T-helper 2 cell (primary cell): ENCODE measurements at regions not wholly inside any gene's neighbourhood (a gene's known extent, or its start where the extent isn't known, plus 50 kb on each side); places are given as distances from the start of the nearest gene placed in this dataset.
"Not testable (repeated sequence)": the region's sequence is repeated elsewhere in the genome, so short reads cannot be mapped to it uniquely, and the experiment has no call there.

Experiments
- DNase-seq, 5 experiments: peaks; one replicate each; pipeline versions ENCODE4 v3.0.0 to v3.0.0-alpha.2; 2012 to 2022

GRCh38 chr5:91315701-91316100 is 67.4 kb downstream of the ARRDC3 start:
- DNase-seq: no peak

- DNase-seq: peak; percentile 15 to 99 (median 67)
Measured at GRCh38 chr5:91313757-91314673, 69.1 kb downstream of the ARRDC3 start.

GRCh38 chr5:91312698-91313097 is 70.4 kb downstream of the ARRDC3 start:
- no peak for DNase-seq

- DNase-seq: peak in 4 of 5 experiments; percentile 33 to 97 (median 56)
Measured at GRCh38 chr5:91311697-91312501, 71.2 kb downstream of the ARRDC3 start.

DNA sequence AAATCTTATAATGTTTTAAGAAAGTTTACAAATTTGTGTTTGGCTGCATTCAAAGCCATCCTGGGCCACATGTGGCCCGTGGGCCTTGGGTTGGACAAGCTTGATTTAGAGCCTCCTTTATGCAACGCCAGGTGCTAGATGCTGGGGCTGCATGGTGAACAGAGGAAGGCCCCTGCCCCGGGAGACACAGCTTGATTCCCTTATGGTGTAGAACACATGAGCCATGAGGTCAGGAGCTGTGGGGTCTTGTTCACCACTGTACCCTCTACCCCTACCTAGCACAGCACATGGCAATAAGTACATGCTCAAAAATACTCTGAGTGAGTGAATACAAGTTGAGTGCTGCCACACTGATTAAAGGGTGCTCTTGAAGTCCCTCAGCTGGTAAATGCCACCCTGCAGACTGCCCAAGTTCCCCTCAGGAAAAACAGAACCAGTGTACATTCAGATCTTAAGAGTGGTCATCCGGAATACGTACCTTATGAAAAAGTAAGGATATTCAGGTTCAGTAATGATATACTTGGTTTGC is 71.9 kb downstream of the ARRDC3 start:
- no peak for DNase-seq

DNA sequence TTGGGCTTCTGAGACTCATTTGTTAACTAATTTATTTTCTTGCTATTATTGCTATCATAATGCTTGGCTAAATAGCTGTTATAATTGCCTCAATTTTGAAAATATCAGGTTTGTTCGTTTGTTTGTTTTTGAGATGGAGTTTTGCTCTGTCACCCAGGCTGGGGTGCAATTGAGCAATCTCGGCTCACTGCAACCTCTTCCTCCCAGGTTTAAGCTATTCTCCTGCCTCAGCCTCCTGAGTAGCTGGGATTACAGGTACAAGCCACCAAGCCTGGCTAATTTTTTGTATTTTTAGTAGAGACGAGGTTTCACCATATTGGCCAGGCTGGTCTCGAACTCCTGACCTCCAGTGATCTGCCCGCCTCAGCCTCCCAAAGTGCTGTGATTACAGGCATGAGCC is 75.0 kb downstream of the ARRDC3 start:
- not testable (repeated sequence) for DNase-seq

DNA sequence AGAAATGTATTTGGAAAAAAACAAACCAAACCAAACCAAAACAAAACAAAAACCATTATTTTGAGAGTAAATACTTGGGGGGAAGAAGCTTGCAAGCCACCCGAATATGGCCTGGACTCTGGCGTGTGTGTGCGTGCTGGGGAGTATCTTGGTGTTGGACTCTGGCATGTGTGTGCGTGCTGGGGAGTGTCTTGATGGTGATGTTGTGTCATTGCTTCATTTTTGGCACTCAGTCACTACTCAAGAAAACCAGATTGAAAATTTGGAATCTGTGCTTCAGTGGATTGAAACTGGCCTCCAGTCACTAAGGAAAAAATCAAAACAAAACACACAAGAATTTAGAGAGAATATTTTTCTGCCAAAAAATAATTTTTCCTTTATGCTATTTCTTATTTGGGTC is 76.1 kb downstream of the ARRDC3 start:
- DNase-seq: no peak

DNA sequence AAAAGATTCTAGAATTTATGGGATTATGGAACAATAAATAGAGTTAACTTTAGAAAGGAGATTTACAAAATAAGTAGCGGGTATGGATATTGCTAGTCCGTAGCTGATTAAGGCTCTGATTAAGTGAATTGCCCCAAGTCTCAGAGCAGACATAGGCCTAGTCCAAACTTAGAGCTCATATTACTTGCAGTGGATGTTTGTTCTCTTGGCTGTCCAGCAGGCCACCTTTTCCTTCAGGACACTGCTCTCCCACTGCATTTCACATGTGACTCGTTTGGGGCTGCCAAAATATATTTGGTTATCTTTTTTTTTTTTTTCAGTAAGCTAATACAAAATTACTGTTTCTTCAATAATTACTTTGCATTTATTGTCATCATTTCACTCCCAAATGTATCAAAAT is 76.6 kb downstream of the ARRDC3 start:
- no peak for DNase-seq

- no peak for DNase-seq
Measured at GRCh38 chr5:91305640-91306039, 77.5 kb downstream of the ARRDC3 start.

- DNase-seq: not testable (repeated sequence)
Measured at GRCh38 chr5:91304015-91304414, 79.1 kb downstream of the ARRDC3 start.

DNA sequence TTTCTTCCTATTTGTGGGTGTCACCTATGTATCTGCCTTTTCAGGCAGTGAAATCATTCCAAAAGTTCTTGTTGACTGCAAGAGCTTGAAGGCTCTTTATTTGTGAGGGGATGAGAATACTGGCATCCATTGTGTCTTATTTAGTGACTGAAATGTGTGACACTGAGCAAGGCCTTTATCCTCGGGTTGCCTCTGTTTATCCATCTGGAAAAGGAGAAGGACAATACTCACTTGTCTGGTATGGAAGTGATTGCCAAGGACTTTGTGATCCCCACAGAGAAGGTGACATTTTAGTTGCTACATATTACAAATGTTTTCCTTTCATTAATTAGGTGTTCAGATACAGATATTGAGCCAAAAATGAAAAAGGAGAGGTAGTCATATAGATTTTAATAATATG is 80.2 kb downstream of the ARRDC3 start:
- DNase-seq: no peak

- no peak for DNase-seq
Measured at GRCh38 chr5:91302305-91302704, 80.8 kb downstream of the ARRDC3 start.

DNA sequence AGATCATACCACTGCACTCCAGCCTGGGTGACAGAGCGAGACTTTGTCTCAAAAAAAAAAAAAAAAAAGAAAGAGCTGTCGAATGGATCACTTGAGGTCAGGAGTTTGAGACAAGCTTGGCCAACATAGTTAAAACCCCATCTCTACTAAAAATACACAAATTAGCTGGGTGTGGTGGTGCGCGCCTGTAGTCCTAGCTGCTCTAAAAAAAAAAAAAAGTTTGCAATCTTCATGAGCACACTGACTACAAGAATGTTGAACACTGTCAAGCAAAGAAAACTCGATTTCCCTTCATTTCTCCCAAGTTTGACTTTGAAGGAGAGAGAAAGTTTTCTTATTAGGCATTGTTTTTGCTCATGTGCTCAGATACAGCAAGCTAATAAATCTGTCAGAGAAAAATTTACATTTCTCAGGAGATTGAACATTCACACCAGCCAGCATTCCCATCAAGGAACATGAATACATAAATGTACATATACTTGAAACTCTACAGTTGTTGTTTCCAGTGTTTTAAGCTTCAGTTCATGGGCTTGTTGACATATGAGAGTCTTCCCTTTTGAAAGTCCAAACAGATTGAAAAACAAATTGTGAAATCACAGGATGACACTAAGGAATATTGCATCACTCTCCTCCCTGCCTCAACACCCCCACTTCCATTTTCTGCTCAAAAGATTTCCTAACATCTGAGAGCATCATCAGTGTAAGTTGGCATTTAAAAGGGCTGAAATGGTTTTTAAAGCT is 81.8 kb downstream of the ARRDC3 start:
- DNase-seq: no peak

GRCh38 chr5:91297994-91298393 is 85.1 kb downstream of the ARRDC3 start:
- no peak for DNase-seq

- no peak for DNase-seq
Measured at GRCh38 chr5:91296674-91297143, 86.4 kb downstream of the ARRDC3 start.

GRCh38 chr5:91296102-91296501 is 87.0 kb downstream of the ARRDC3 start:
- not testable (repeated sequence) for DNase-seq

- peak in 1 of 5 experiments; percentile 84 for DNase-seq
Measured at GRCh38 chr5:91293131-91293530, 90.0 kb downstream of the ARRDC3 start.

DNA sequence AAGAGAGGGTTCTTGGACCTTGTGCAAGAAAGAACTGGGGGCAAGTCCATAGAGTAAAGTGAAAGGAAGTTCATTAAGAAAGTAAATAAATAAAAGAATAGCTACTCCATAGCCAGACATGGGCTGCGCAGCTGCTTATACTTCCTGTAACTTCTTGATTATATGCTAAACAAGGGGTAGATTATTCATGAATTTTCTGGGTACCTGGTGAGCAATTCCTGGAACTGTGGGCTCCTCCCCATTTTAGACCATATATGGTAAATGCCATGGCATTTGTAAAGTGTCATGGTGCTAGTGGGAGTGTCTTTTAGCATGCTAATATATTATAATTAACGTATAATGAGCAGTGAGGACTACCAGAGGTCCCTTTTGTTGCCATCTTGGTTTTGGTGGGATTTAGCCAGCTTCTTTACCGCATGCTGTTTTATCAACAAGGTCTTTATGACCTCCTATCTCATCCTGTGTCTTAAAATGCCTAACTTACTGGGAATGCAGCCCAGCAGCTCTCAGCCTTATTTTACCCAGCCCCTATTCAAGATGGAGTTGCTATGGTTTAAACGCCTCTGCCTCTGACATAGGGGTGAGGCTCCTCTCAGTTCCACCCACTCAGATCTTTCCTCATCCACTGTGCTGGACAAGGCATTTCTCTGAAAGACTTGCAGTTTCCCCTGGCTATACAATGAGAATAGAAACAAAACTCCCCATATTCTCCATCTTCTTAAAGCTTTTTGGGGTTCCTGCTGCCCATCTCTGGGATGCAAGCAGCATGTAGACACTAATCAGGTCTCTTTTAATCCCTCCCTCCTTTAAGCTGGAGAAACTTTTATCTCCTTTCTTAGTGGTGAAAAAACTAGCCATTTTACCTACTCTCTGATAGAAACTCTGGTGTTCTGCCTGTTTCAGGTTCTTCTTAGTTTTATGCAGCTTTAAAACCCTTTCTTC is 91.2 kb downstream of the ARRDC3 start:
- DNase-seq: peak in 1 of 5 experiments; percentile 43

DNA sequence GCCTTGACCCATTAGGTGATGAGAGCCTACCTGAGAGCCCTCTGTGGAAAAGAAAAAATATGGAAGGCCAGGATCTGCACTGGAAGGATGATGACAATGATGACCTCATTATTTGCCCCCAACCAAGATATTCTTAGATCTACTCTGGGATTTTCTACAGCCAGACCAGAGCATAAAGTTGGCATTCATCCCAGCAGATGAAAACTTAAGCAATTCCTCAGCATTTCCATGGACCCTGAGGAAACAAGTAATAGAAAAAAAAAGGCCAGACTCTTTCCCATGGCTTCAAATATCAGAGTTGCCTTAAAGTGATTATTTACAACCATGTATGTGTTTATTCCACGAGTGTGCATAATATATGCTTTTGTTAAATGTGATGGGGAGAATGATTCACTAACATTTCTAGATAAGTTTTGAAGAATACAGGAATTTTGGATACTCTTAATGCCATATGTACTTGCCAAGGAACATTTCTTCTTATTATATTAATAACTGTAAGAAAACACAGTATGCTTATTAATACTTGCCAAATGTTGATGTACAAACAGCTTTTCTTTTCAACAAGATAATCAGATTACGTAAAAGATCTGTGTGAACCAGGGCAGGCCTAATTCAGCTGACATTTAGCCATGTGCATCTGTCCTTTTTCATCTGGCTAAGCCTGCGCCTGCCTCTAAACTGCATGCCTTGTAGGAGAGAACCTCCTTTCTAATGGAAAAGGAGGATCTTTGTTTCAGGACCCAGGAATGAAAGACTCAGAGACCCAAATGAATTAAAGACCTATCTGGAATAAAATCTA is 94.8 kb downstream of the ARRDC3 start:
- no peak for DNase-seq

DNA sequence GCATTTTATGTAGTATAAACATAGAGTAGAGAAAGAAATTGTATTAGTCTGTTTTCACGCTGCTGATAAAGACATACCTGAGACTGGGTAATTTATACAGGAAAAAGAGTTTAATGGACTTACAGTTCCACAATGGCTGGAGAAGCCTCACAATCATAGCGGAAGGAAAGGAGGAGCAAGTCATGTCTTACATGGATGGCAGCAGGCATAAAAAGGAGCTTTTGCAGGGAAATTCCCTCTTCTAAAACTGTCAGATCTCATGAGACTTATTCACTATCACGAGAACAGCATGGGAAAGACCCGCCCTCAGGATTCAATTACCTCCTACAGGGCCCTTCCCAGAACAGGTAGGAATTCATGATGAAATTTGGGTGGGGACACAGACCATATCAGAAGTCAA is 98.1 kb downstream of the ARRDC3 start:
- DNase-seq: not testable (repeated sequence)
